HG02623 (cell line): ENCODE measurements at regions not wholly inside any gene's neighbourhood (a gene's known extent, or its start where the extent isn't known, plus 50 kb on each side); places are given as distances from the start of the nearest gene placed in this dataset.

Source experiments
- ATAC-seq: cut with Tn5 transposase; IDR thresholded peaks from one replicate; pipeline ENCODE4 v1.9.1; 2021; ENCODE audit warnings: moderate library complexity; ENCODE audit not compliant: unreplicated experiment

DNA sequence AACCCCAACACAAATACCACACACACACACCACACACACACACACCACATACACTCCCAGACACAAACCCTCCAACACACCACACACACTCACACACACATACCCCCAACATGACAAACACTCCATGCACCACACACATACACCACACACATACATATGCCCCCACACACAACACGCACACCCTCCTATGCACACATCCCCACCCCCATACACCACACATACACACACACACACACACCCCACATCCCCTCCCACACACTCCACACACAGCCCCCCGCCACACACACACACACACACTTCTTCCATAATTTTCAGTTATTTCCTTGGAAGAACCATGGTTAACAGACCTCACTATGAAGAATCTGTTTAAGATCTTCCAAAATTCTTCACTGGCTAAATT is 173.5 kb upstream of the KCNIP4 start:
- no peak for ATAC-seq

- no peak for ATAC-seq
Measured at GRCh38 chr4:22115262-22115661, 166.7 kb upstream of the KCNIP4 start.

DNA sequence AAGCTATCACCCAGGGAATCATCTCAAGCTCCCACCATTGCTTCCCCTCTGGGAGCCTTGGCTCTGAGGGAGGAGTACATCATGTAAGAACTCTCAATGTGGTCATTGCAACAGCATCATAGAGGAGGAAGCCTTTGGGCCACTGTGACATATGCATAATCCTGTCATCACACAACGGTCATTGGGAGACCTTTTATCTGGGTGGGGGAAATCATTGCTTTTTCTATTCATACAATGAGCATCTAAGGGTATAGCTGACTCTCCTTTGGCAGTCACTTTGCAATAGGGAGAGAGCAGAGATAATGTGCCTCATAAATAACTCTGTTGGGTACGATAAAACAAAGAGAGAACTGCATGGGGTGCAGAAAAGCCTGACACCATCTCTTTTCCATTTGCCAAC is 155.2 kb upstream of the KCNIP4 start:
- no peak for ATAC-seq

DNA sequence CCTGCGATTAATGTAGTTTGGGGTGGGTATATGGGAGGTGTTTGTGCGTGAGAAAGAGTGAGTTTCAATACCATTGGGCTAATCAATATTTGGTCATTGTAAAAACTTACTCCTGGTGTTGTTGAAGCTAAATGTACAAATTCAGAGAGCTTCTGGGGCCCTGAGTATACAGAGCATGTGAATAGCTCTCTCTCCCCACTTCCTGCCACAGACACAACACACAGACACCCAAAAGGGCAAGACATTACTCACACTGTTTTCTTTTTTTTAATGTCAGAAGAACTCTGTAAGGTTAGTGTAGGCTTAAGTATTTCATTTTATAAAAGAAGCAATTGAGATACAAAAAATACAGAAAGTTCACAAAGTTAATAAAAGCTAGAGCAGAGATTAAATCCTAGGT is 151.3 kb upstream of the KCNIP4 start:
- ATAC-seq = no peak

- ATAC-seq = no peak
Measured at GRCh38 chr4:22097596-22097995, 149.0 kb upstream of the KCNIP4 start.

DNA sequence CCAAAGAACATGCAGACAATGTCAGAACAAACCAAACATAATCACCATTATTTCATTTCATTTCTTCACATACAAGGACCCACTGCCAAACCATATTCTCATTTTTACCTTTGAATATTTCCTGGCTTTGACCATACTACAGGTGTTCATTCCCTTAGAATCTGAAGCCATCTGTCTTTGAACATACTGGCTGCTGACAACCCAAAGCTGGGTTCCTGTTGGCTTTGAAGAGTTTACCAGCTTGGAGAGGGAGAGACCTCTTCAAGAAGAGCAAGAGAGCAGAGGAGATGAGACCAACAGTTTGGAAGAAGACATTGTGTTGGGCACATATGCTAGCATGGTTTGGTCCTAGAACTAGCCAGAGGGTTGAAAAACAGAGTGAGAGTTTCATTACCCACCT is 145.6 kb upstream of the KCNIP4 start:
- no peak for ATAC-seq

GRCh38 chr4:22093126-22093525 is 144.6 kb upstream of the KCNIP4 start:
- ATAC-seq = no peak

GRCh38 chr4:22091906-22092305 is 143.3 kb upstream of the KCNIP4 start:
- no peak for ATAC-seq

DNA sequence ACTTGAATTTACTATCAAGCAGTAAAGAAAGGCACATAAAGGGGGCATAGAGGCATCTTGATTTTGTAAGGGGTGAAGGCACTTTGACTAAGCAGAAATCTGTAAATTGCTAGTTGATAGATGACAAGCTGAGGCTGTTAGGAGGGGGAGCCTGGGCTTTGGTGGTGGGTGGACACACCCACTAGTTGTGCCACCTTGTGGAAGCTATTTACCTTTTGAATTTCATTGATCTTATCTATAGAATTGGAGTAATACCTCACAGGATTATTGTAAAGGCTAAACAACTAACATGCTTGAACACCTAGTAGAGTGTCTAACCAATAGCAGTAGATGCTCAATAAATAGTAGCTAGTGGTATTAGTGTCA is 142.8 kb upstream of the KCNIP4 start:
- no peak for ATAC-seq

DNA sequence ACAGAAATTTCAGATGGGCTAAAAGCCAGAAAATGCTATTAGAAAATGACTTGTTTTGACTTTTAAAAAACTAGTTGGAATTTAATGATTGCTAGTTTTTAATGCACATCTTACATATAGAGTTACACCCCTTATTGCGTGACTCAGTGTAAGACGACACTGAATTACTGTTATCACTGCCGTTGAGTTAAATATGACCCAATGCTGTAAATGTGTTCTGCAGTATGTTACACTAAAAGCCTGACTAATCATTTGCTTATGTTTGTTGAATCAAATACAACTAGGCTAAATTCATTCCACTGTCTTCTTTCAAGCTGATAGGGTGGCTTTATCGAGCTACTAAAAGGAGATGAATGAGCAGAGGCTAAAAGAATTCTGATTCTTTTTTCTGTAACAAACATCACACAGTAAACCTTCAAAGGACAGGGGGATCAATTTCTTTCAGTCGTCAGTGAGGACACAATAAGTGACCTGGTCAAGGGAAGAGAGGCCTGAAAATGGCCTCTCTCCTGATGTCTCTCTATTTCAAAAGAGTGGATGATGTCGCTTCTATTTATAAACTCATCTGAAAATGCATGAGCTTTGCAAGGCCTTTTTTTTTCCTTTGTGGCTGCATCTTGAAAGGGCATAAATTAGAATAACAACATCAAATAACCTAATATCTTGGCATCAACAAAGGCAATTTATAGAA is 142.2 kb upstream of the KCNIP4 start:
- ATAC-seq = no peak

DNA sequence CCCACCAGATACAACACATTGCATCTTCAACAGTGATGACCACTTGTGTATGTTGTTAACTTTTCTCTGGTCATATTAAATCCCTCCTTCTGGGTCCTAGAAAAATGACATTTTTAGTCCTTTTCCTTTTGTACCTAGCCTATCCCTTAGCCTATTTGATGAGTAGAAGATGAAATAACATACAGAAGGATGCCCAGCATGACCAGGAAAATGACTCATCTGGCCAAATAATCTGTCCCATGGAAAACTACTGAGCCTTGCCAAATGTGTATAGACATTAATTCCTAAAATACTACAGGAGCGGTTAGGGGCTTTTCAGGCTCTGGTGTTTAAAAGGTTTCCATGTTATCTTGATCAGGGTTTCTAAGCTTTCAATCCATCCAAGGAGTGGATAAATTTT is 129.0 kb upstream of the KCNIP4 start:
- no peak for ATAC-seq

DNA sequence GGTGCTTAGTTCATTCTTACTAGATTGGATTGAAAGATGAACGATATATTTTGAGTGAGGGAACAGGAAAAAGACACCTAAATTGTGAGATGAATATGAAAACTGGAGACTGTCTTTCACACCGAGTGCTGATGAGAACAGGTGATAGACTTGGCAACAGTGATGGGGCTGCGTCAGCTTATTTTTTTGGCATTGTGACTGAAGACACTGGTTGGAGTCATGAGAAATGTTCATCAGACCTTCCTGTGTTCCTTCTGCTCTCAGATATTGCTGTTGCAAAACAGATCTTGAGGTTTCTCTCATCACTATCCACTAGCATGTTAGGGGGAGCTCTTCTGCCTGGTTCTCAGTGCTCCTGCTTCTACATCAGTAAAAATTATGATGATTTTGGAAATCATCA is 124.2 kb upstream of the KCNIP4 start:
- no peak for ATAC-seq

DNA sequence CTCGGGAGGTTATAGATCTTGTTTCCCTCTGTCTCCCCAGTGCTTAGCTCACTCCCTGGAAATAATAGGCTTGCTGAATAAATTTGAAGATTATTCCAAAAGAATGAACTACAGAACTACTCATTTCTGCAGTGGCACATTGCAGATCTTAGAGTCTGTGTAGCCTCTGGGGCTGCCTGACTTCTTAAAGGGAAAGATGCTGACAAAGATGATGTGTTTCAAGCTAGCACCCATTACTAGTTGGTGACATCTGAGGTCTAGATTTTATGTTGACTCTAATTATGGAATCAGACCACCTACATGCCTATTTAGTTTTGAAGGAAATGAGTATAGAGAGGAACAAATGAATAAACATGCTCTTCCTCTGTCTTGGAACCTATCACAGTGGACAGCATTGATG is 123.7 kb upstream of the KCNIP4 start:
- no peak for ATAC-seq

DNA sequence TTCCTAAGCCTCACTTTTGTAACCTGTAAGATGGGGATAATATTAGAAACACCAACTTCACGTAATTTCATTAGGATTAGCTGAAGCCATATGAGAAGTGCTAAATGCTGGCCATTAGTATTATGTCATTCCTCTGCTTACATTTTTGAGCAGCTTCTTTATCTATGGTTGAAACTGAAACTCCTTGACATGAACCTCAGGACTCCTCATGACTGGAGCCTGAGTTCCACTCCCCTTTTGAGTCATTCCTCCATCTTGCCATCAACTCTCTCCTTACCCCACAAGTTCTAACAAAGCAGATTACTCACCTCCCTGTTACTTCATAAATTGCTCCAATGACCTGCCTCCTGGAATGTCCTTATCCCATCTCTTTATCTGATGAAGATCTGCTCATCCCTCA is 123.2 kb upstream of the KCNIP4 start:
- peak; percentile 74 for ATAC-seq

DNA sequence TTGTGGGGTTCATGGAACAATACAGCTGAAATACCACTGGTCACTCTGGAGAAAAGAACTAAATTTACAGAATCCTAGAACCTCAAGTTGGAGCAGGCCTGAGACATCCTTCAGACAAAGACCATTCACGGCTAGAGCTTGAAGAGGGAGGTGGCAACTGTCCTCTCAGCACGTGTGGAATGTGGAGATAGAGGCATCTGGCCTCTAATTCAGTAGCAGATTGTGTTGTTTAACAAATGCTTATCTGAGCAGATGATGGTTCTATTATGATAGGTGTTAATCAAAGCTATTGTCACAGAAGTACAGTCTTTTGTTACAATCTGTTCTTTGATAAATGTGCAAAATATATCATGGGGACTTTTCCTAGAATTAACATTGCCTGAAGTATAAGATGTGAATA is 121.7 kb upstream of the KCNIP4 start:
- no peak for ATAC-seq

GRCh38 chr4:22063613-22064012 is 115.0 kb upstream of the KCNIP4 start:
- no peak for ATAC-seq

DNA sequence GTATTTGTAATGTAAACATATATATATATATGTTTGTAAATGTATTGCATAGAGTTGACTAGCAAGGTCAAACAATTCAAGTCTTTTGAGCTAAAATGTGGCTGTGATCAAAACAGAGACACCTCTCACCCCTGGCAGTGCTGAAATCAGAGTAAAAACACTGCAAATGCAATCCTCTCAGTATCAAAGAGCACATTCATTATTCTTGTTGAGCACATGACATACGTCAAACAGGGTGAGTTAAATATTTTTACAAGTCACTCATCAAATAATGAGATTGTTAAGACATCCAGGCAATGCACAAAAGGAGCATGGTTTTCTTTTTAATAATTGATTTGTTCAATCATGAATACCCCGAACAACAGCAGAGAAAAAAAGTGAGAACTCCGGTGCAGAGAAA is 114.1 kb upstream of the KCNIP4 start:
- ATAC-seq = no peak

DNA sequence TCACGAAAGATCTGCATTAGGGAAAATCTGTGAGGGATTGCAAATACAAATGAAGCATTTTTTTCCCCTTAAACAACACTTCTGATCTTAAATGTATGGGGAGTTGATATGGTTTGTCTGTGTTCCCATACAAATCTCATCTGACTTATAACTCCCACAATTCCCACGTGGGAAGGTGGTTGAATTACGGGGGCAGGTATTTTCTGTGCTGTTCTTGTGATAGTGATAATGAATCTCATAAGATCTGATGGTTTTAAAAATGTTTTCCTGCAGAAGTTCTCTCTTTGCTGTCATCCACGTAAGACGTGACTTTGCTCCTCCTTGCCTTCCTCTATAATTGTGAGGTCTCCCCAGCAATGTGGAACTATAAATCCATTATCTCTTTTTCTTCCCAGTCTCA is 107.4 kb upstream of the KCNIP4 start:
- no peak for ATAC-seq

DNA sequence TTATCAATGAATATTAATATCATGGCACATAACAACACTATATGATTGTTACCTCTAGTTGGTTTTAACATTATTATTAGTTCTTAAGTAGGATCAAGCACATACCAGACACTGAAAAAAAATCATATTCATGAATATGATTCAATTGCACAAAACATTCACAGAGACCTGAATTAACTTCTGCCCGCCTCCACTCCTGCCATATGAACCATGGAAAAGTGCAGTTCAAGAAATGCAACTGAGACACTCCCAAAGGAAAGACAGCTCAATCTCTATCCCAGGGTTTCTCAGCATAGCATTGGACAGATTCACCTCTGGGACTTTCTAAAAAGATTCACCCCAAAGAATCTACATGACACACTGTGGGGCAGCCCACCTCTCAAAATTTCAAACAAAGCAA is 103.5 kb upstream of the KCNIP4 start:
- ATAC-seq = no peak

- ATAC-seq = no peak
Measured at GRCh38 chr4:22048323-22048722, 99.8 kb upstream of the KCNIP4 start.

DNA sequence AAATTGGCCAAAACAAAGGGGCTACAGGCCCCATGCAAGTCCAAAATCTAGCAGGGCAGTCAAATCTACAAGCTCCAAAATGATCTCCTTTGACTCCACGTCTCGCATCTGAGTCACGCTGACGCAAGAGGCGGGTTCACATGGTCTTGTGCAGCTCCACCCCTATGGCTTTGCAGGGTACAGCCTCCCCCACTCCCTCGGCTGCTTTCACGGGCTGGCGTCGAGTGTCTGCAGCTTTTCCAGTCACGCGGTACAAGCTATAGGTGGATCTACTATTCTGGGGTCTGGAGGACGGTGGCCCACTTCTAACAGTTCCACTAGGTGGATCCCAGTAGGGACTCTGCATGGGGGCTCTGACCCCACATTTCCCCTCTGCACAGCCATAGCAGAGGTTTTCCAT is 99.2 kb upstream of the KCNIP4 start:
- ATAC-seq = no peak

DNA sequence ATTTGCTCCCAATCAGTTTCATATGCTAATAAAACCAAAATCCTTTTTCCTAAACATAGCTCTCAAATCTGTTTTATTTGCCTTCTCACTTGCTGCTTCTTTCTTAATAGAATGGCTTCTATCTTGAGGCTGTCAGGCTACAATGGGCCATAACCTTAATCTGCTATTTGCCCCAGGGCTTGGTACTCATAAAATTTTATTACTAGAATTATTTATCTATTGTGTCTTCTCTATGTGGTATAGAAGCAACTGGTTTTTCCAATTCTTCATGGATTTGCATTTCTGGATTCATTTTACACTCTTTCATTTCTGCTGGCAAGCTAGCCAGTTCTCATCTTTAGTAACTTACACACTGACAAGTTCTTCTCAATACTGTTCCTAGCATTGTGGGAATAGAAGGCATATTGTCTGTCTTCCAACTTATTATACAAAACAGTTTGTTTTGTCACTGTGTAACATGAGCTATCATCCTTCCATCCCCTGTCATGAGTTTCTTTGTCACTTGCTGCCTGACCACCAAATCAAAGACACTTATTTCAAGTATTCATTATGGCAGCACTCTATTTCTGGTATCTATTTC is 96.6 kb upstream of the KCNIP4 start:
- ATAC-seq = no peak

- ATAC-seq = no peak
Measured at GRCh38 chr4:22031423-22031822, 82.9 kb upstream of the KCNIP4 start.
